ENCODE measurements at regions not wholly inside any gene's neighbourhood (a gene's known extent, or its start where the extent isn't known, plus 50 kb on each side); places are given as distances from the start of the nearest gene placed in this dataset.

GRCh38 chr16:10326647-10327046 is 59.2 kb upstream of the ATF7IP2 start:
- TF ChIP-seq POLR2A (IDR thresholded peaks at IDR 0.05; ENCODE audit: low read length) = no peak
- no peak for TF ChIP-seq GATA1 (IDR thresholded peaks at IDR 0.05; ENCODE audit: low read depth, low read length)

Measured in erythroblast (primary cell).